A549 (cell line): ENCODE measurements at regions not wholly inside any gene's neighbourhood (a gene's known extent, or its start where the extent isn't known, plus 50 kb on each side); places are given as distances from the start of the nearest gene placed in this dataset.

Experiments
- BHLHE40 ChIP-seq: IDR thresholded peaks from 2 replicates; pipeline ENCODE4 v1.6.1; 2012; ENCODE audit warnings: low read depth, low read length, inconsistent platforms
- CHD4 ChIP-seq: fragments of 200-600 bp; sonication (generic); IDR thresholded peaks from 2 replicates; pipeline ENCODE4 v1.6.1; 2016; ENCODE audit warnings: antibody characterized with exemption, mild to moderate bottlenecking, borderline replicate concordance
- CTCF ChIP-seq: fragments of >200 bp; sonication (Bioruptor Twin); formaldehyde crosslinking; IDR thresholded peaks from 3 replicates; pipeline ENCODE4 v1.5.1; 2016
- MAZ ChIP-seq: fragments of 150-350 bp; IDR thresholded peaks from 2 replicates; pipeline ENCODE4 v1.6.1; 2014; ENCODE audit warnings: antibody characterized with exemption, low read depth, low read length, borderline replicate concordance
- POLR2A ChIP-seq: IDR thresholded peaks from 2 replicates; pipeline ENCODE4 v1.6.1; 2012; ENCODE audit warnings: mild to moderate bottlenecking, low read length
- RAD21 ChIP-seq, 2 experiments: fragments of >200 bp in 1 of 2; sonication (Bioruptor Twin) in 1 of 2; formaldehyde crosslinking in 1 of 2; IDR thresholded peaks in 1 of 2; conservative IDR thresholded peaks in 1 of 2; 2 replicates in 1 of 2; 3 replicates in 1 of 2; pipeline ENCODE4 v1.6.1; 2012 to 2018; ENCODE audit warnings: inconsistent platforms in 1 of 2
- REST ChIP-seq: fragments of 200-600 bp; sonication (generic); IDR thresholded peaks from 2 replicates; pipeline ENCODE4 v1.6.1; 2016; ENCODE audit warnings: antibody characterized with exemption, mild to moderate bottlenecking, moderate library complexity
- SREBF2 ChIP-seq: fragments of 450-650 bp; IDR thresholded peaks from 2 replicates; pipeline ENCODE4 v1.6.1; 2014; ENCODE audit warnings: mild to moderate bottlenecking, moderate library complexity

- TF ChIP-seq CTCF (no peak), CHD4 (no peak), POLR2A (no peak), BHLHE40 (no peak), MAZ (no peak), REST (no peak), RAD21 (conservative IDR thresholded peaks at IDR 0.05 in 1 of 2, IDR thresholded peaks at IDR 0.05 in 1 of 2) (no peak), SREBF2 (no peak)
Observed at GRCh38 chr10:70967591-70968587, 79.5 kb upstream of the PCBD1 start.
